ENCODE measurements at regions not wholly inside any gene's neighbourhood (a gene's known extent, or its start where the extent isn't known, plus 50 kb on each side); places are given as distances from the start of the nearest gene placed in this dataset.

GRCh38 chr6:99219788-99220187 lies 129.7 kb downstream of the FAXC start:
- H3K79me2 ChIP-seq (ENCODE audit: insufficient read depth, low read length) = no peaks in the 10 kb centered on the region
- no peaks in the 10 kb centered on the region for H3K9me3 ChIP-seq (ENCODE audit: insufficient read depth, low read length, severe bottlenecking)
- H3K9ac ChIP-seq (ENCODE audit: low read depth, low read length) = no peak overlapping the region
- no peak for TF ChIP-seq EZH2 (IDR thresholded peaks at IDR 0.05; ENCODE audit: borderline replicate concordance, low read depth, low read length, severe bottlenecking)
- no peak for TF ChIP-seq CTCF (IDR thresholded peaks at IDR 0.05; ENCODE audit: borderline replicate concordance, extremely low read depth, low read length, poor library complexity, severe bottlenecking)
- no peak overlapping the region for H3K4me3 ChIP-seq (ENCODE audit: low read depth in 1 of 2, low read length in 2 of 2)
- no peaks in the 10 kb centered on the region for H3K36me3 ChIP-seq (ENCODE audit: insufficient read depth, low read length)
- no peaks in the 10 kb centered on the region for H3K27me3 ChIP-seq (ENCODE audit: insufficient read depth, low read length, poor library complexity)
- no peak for ATAC-seq (ENCODE audit: insufficient read depth, low read depth)
- H4K20me1 ChIP-seq (ENCODE audit: insufficient read depth, low read length) = no peaks in the 10 kb centered on the region
- no peak overlapping the region for H2AFZ ChIP-seq (ENCODE audit: low read depth, low read length)
- DNase-seq = no peak
- no peaks in the 10 kb centered on the region for H3K4me1 ChIP-seq (ENCODE audit: insufficient read depth, low read length)
- no peak overlapping the region for H3K4me2 ChIP-seq (ENCODE audit: insufficient read depth, low read length)
- H3K27ac ChIP-seq (ENCODE audit: low read length) = no peak overlapping the region

GRCh38 chr6:99216959-99217358 lies 132.5 kb downstream of the FAXC start:
- DNase-seq = no peak
- Histone ChIP-seq H3K4me1 (ENCODE audit: insufficient read depth, low read length) (no peaks in the 10 kb centered on the region), H3K27ac (ENCODE audit: low read length) (no peak overlapping the region), H3K9ac (ENCODE audit: low read depth, low read length) (no peak overlapping the region), H3K4me2 (ENCODE audit: insufficient read depth, low read length) (no peak overlapping the region), H3K36me3 (ENCODE audit: insufficient read depth, low read length) (no peaks in the 10 kb centered on the region), H3K9me3 (ENCODE audit: insufficient read depth, low read length, severe bottlenecking) (no peaks in the 10 kb centered on the region), H4K20me1 (ENCODE audit: insufficient read depth, low read length) (no peaks in the 10 kb centered on the region), H2AFZ (ENCODE audit: low read depth, low read length) (no peak overlapping the region), H3K4me3 (ENCODE audit: low read depth in 1 of 2, low read length in 2 of 2) (no peak overlapping the region), H3K79me2 (ENCODE audit: insufficient read depth, low read length) (no peaks in the 10 kb centered on the region), H3K27me3 (ENCODE audit: insufficient read depth, low read length, poor library complexity) (no peaks in the 10 kb centered on the region)
- no peak for TF ChIP-seq EZH2 (IDR thresholded peaks at IDR 0.05; ENCODE audit: borderline replicate concordance, low read depth, low read length, severe bottlenecking)
- no peak for TF ChIP-seq CTCF (IDR thresholded peaks at IDR 0.05; ENCODE audit: borderline replicate concordance, extremely low read depth, low read length, poor library complexity, severe bottlenecking)
- ATAC-seq (ENCODE audit: insufficient read depth, low read depth) = no peak

GRCh38 chr6:99195986-99196655 lies 153.4 kb downstream of the FAXC start:
- H3K9me3 ChIP-seq (ENCODE audit: insufficient read depth, low read length, severe bottlenecking) = no peaks in the 10 kb centered on the region
- H4K20me1 ChIP-seq (ENCODE audit: insufficient read depth, low read length) = no peaks in the 10 kb centered on the region
- no peaks in the 10 kb centered on the region for H3K79me2 ChIP-seq (ENCODE audit: insufficient read depth, low read length)
- DNase-seq (no peak), ATAC-seq (ENCODE audit: insufficient read depth, low read depth) (no peak)
- no peak overlapping the region for H2AFZ ChIP-seq (ENCODE audit: low read depth, low read length)
- H3K9ac ChIP-seq (ENCODE audit: low read depth, low read length) = no peak overlapping the region
- H3K4me2 ChIP-seq (ENCODE audit: insufficient read depth, low read length) = no peak overlapping the region
- no peak for TF ChIP-seq EZH2 (IDR thresholded peaks at IDR 0.05; ENCODE audit: borderline replicate concordance, low read depth, low read length, severe bottlenecking)
- TF ChIP-seq CTCF (IDR thresholded peaks at IDR 0.05; ENCODE audit: borderline replicate concordance, extremely low read depth, low read length, poor library complexity, severe bottlenecking) = no peak
- H3K36me3 ChIP-seq (ENCODE audit: insufficient read depth, low read length) = no peaks in the 10 kb centered on the region
- peaks cover 3% of the 10 kb centered on the region for H3K27me3 ChIP-seq (ENCODE audit: insufficient read depth, low read length, poor library complexity)
- H3K27ac ChIP-seq (ENCODE audit: low read length) = no peak overlapping the region
- H3K4me1 ChIP-seq (ENCODE audit: insufficient read depth, low read length) = no peaks in the 10 kb centered on the region
- H3K4me3 ChIP-seq (ENCODE audit: low read depth in 1 of 2, low read length in 2 of 2) = no peak overlapping the region
